HG03025 (cell line): ENCODE measurements at regions not wholly inside any gene's neighbourhood (a gene's known extent, or its start where the extent isn't known, plus 50 kb on each side); places are given as distances from the start of the nearest gene placed in this dataset.
"Not testable (repeated sequence)": the region's sequence is repeated elsewhere in the genome, so short reads cannot be mapped to it uniquely, and the experiment has no call there.

Experiments
- ATAC-seq: cut with Tn5 transposase; IDR thresholded peaks from one replicate; pipeline ENCODE4 v1.9.1; 2021; ENCODE audit warnings: mild to moderate bottlenecking, moderate library complexity; ENCODE audit not compliant: unreplicated experiment, low FRiP score

DNA sequence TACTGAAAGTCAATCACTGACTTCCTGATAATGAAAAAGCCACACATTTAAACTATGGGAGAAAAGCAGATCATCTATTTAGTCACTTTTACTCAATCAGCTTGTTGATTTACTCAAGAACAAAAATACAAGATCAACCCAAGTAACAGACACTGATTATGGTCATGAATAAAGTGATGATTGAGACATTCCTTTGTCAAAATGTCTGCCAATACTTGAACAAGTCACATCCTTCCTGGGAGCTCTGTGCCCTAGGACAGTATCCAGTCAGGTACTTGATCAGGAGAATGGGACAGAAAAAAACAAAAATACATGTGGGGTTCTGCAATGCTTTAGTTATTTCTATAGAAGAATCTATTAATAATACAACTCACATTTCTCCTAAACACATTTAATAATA is 150.0 kb upstream of the NEBL start:
- no peak for ATAC-seq

DNA sequence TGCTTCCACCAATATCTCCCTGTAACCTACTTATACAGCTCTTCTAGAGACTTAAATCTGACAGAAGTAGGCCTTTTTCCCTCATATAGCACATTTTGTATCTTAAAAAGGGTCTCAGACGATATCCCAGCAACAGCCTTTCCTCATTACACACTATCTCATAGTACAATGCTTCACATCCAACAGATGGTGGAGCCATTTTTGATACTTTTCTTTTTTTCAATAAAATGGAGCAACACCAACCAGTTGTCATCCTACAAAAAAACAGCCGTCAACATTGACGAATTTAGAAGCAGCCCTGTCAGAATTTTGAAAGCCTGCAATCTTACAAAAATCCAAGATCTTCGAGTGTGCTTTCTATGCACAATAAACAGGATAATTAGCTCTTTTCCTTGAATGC is 145.9 kb upstream of the NEBL start:
- no peak for ATAC-seq

DNA sequence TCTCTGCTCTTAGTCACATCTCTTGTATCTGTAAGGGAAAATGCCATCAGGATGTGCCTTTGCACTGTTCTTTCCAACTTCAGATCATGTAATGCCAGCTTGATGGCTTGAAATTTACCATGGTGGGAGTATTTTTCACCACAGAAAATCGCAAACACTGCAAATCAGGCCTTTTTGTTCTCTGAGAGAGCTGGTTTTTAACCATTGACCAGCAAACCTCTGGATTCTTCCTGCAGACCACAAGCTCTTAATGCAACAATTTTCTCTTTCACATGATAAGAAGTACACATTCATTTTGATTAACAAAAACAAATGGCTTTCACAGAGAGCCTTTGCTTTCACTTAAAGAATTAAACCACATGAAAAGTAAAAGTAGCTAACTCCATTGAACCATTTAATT is 145.4 kb upstream of the NEBL start:
- no peak for ATAC-seq

DNA sequence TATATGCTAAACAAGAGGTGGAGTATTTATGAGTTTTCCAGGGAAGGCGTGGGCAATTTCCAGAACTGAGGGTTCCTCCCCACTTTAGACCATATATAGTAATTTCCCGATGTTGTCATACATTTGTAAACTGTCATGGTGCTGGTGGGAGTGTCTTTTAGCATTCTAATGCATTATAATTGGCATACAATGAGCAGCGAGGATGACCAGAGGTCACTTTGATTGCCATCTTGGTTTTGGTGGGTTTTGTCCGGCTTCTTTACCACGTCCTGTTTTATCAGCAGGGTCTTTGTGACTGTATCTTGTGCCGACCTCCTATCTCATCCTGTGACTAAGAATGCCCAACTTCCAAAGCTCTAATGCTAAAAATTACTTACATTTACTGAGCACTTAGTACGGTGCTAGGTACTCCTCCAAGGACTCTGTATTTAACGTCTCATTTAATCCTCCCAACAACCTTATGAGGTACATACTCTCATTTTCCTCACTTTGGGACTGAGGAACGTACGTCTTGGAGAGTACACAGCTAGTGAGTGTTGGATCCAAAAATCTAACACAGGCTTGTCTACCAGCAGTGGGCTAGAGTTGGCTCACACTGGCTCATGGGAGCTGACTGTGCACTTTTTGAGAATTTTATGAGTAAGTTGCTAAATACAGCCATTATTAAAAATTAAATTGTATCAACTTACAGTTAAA is 144.8 kb upstream of the NEBL start:
- ATAC-seq: no peak

DNA sequence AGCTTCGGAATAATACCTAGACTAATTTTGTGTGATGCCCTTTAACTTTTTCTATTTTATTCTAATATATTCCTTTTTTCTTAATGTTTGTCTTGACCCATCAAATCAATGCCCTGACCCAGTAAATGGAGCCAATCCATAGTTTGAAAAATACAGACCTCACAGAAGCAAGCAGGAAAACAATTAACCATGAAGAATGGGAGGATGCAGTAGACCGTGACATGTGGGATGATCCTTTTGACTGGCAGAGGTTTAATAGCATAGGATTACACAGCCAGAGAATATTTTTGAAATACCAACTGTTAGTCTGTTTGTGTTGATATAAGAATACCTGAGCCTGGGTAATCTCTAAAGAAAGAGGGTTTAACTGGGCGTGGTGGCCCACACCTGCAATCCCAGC is 142.6 kb upstream of the NEBL start:
- ATAC-seq: no peak

DNA sequence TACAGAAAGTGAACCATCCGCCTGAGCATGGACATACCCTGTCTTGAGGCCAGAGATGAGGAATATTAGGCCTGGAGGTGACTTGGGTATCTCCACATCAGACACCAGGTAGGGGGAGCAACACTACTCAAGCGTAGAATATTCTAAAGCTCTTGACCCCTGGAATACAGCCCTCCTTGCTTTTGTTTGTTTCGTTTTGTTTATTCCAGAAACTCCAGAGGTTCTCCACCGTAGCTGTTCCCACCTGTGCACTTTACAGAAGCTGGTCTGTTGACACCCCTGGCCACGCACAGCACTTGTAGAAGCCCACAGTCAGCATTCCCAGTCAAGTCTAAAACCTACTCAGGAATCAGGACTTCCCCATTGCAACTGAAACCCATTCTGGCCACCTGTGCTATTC is 139.6 kb upstream of the NEBL start:
- no peak for ATAC-seq

DNA sequence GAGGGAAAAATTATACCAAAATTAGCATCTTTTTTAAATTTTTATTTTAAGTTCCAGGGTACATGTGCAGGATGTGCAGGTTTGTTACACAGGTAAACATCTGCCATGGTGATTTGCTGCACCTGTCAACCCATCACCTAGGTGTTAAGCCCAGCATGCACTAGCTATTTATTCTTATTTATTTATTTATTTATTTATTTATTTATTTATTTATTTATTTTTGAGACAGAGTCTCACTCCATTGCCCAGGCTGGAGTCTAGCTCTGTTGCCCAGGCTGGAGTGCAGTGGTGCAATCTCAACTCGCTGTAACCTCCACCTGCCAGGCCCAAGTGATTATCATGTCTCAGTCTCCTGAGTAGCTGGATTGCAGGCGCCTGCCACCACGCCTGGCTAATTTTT is 137.7 kb upstream of the NEBL start:
- not testable (repeated sequence) for ATAC-seq

DNA sequence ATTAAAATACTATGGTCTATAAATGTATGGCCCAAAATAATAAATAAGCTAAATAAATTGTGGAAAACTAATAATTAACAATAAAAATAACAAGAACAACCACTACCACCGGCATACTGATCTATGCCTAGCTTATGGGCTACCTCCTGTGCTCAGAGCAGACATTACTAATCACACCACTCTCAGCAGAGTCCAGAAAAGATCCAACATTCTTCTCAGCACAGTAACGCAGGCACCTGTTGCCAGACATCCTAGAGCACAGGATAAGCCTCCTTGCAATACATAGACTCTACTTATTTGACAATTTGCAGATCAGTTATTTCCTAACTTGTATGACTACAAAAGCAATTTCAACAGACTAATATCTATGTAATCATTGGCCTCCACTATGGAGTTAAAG is 137.1 kb upstream of the NEBL start:
- ATAC-seq: no peak

DNA sequence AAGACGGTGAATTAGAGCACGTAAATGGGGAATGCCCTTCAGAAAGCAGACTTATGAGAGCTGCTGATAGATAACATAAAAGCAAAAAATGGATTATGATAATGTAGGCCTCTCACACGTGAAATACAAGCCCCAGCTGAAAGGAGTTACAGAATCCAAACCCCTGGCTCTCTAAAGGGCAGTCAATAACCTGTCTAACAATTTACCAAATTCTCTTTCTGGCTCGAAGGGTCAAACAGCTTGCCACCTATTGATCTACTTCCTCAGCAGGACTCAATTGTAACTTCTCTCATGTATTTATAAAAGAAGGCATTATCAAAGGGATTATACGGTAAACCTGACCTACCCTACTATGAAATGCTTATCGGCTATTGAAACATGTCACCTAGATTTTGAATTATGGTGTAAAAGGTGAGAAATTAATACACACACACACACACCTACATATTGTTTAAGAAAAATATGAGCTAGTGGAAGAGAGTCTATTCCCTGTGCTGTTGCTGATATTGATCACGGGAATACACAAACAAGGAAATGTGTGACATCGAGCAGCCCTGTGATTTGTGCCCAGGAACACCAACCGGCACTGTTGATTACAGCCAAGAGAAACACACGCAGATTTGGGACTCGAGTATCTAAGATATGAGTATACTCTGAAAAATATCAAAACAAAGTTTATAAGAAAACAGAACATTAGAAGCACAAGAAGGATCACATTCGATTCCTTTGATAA is 135.6 kb upstream of the NEBL start:
- ATAC-seq: no peak

DNA sequence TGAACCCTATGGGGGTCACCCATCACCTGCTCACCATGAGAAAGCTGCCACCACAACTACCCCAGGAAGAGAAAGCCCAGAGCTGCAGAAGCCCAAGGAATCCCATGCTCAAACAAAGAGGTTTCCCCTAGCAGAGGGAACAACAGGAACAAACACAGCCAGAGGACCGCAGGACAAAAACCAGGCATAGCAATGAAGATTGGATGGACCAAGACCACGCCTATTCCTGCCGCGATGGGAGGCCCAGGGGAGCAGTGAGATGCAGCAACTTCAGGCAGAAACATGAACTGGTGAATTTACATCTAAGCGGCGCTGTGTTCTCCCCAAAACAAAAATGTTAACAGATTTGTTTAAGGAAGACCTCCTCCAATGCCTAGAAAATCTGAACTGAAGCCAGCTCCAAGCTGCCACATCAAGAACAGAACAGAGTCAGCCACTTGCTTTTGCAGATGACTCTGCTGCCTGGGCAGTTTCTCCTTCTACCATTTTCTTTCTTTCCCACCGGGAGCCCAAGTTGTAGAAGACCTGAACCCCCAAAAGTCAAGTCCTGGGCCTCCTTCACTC is 134.2 kb upstream of the NEBL start:
- ATAC-seq: no peak

DNA sequence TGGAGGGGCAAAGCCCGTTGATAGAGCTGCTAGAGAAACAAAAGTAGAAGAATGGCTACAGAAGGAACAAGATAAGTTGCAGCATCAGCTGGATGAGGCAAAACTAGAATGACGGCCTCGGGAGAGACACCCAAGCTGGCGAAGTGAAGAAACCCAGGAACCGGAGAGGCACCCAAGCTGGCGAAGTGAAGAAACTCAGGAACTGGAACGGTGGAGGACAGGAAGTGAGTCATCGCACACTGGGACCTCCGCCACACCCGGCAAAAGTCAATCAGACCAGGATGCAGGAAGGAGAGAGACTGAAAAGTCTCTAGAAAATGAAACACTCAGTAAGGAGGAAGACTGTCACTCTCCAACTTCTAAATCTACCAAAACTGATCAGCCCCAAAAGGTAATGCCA is 133.0 kb upstream of the NEBL start:
- no peak for ATAC-seq

DNA sequence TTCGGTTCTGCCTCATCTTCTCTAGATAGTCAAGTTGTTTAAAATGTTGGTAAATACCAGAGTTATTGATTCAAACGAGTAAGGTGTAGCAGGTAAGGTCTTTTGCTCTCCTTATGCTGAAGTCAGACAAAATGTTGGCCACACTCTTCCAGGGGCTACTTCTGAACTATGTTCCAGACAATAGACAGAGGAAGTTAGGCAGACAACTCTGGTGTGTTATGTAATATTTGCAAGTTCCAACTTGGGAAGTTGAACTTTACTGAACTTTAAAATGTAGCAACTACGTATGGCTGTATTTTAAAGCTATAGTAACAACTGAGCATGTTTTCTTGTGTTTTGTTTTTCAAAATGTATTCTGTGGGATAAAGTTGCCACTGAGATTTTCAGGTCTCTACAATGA is 125.7 kb upstream of the NEBL start:
- no peak for ATAC-seq

DNA sequence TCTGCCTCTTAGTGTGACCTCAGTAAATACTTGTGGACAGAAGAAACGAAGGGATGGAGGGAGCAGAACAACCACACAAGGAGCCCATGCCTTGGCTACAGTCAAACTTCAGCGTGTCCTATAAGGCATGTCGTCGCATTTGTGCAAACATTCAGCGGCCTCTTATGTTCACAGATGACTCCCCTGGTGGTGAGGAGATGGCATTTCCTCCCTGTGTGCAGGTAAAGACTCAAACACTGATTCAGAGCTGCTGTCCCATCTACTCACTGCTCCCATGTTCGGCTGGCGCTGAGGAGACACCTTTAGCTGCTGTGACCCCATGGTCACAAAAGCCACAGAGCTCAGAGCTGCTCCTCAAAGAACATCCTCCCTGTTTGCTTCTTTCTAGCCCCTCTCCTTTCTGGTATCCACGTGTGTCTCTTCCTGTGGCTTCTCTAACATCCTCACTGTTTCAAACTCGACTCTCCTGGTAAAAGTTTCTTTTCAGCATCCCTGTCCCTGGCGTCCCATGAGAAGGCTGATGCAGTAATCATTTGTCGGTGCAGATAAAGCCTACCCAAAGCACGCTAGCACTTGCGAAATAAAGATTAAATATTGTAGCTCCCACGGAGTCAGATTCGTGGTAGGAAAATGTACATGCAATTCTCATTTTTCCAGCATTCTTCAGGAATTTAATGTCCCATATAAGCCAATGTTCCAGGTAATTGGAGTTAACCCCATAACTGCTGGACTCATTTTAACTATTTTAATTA is 124.9 kb upstream of the NEBL start:
- no peak for ATAC-seq

DNA sequence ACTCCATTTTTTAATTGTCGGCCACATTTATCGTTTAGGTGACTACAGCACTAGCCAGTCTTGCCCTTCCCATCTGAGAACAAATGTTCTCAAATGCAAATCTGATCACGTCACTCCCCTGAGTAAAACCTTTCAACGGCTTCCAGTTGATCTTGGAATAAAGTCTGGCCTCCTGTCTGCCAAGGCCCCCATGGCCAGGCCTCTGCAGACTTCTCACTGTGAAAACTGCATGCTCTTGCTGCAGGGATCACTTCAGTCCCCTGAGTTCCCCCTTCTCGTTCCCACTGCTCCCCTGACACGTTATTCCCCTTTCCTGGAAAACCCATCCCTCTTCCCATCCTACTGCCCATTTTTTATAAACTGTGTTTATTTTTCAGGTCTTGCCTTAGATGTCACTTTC is 124.1 kb upstream of the NEBL start:
- no peak for ATAC-seq

DNA sequence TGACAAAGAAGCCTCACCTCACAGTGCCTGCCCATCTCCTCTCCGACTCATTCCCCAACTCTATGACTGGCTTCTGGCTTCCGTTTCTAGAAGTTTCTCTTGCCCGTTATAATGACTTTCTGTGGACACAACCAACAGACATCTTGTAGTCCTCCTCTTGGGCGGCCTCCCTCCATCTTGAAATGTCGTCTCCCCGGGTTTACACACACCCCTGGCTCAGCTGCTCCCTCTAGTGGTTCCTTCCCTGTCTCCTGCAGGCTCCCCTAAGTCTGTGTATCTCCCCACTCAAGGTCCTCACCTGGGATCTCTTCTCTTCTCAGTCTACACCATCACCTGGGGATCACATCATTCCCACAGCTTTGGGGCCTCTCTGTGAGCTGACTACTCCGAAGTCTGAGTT is 123.4 kb upstream of the NEBL start:
- ATAC-seq: peak; percentile 65

DNA sequence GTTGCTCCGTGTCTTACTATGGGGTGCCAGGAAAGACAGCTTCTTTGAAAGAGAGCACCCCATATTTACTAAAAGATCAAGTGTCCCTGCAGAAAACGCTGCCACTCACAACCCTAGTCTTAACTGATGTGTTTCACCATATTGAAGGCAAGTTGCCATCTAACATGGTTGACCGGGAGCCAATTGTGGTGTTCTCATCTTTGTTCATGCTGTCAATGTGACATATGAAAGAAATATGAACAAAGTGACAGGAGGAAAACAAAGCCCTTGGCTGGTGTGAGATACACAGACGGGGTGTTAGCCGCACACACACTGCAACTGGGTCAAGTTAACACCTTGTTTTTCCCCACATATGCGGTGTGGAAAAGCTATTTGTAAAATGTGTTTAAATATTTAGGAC is 122.3 kb upstream of the NEBL start:
- no peak for ATAC-seq

DNA sequence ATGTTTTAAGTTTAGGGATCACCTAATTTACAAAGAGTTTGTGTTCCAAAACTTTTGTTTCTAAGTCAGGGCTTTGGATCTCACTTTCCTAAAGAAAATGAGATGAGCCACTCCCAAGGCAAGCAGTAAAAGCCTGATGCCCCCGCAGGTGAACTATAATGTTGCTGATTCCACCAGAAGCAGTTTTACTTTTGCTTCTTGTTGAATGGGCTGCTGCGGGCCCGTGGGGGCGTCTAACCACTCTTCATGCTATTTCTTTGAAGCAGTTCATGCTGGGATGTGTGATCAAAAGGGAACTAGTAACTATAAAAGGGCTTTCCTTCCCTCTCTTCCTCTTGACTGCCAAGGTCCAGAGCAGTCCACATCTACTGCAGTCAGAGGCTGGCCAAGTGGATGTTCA is 118.7 kb upstream of the NEBL start:
- ATAC-seq: no peak

DNA sequence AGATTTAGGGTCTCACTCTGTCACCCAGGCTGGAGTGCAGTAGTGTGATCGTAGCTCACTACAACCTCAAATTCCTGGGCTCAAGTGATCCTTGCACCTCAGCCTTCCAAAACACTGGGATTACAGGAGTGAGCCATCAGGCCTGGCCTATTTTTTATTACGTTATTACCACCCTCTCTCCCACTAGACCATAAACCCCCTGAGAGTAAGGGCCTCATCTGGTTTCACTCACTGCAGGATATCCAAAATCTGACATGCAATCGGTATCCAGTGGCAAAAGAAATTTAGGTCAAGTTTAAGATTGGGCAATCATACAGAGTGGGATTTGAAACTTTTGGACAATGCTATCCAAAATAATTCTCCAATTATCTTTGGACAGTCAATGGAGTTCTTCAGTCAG is 117.0 kb upstream of the NEBL start:
- ATAC-seq: no peak

DNA sequence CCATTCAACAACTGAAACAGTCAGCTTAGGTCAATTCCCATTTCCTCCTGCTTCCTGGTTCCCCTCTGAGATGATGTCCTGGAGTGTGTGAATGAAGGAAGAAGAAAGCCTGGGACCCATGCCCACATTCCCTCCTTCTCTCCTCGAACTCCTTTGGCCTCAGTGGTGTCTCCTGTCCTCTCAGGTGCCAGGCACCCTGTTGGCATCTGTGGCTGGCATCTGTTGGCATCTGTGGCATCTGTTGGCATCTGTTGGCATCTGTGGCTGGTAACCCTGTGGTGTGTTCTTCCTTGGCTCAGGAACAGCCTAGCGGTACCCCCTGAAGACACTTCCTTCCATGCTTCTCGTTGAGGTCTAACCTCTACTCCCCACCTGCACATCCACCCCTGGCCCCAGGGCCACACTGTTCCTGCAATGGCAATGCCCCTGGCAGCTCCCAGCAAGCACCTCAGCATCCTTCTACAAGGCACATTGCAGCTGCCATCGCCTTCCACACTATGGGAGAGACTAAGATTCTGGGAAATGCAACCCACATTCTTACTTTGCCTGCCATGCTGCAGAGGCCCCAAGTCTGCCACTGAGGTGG is 114.4 kb upstream of the NEBL start:
- ATAC-seq: no peak

DNA sequence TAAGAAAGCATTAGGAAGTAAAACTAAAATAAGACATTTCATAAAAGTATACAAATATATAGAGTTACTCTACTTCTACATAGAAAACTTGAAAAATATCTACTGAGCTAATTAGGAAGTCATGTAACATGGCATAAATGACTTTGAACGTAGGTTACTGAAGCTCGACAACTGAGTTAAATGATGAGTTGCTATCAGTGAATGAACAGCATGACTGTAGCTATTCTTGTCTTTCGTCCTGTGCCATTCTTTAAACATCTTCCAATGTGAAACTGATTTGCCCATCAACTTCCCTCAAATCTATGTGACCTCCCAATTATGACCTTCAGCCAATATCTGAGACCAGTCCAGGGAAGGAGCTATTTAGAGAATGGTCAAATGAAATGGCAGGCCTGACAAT is 113.5 kb upstream of the NEBL start:
- ATAC-seq: no peak

DNA sequence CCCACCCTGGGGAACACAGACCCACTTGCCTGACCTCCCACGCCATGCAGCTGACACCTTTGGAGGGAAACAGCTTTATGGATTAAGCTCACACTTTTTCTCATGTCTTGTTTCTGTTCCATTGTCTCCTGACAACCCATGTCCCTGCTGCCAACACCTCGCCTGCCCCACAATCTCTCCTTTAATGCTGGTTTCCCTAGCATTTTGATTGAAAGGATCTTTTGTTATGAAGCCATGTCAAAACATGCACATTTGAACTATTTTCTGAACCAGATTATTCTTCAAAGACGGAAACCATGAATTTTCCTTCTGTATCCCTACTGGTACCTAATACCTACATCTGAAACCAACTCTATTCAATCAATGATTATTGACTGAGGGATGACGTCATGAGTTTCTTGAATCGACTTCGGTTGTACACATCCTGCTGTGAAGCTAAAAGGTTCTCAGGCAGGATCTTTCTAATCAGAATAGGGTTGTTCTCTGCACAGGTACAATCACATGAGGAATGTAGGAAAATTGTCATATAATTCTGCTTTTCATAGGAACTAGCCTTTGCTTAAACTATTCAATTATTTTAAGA is 106.2 kb upstream of the NEBL start:
- ATAC-seq: no peak
